ENCODE measurements at regions not wholly inside any gene's neighbourhood (a gene's known extent, or its start where the extent isn't known, plus 50 kb on each side); places are given as distances from the start of the nearest gene placed in this dataset.

GRCh38 chr2:107418708-107419107 is 408.0 kb upstream of the RGPD4 start:
- TF ChIP-seq POLR2AphosphoS5 (IDR thresholded peaks at IDR 0.05; ENCODE audit: low read depth, low read length) (no peak), FOXP2 (optimal IDR thresholded peaks at IDR 0.05; ENCODE audit: borderline replicate concordance, extremely low read depth, extremely low read length, insufficient read depth) (no peak), TAF1 (IDR thresholded peaks at IDR 0.05; ENCODE audit: borderline replicate concordance, insufficient read depth, low read length) (no peak), SIN3A (IDR thresholded peaks at IDR 0.05; ENCODE audit: borderline replicate concordance, insufficient read depth, low read length) (no peak)
- TF ChIP-seq, protein P1, sequence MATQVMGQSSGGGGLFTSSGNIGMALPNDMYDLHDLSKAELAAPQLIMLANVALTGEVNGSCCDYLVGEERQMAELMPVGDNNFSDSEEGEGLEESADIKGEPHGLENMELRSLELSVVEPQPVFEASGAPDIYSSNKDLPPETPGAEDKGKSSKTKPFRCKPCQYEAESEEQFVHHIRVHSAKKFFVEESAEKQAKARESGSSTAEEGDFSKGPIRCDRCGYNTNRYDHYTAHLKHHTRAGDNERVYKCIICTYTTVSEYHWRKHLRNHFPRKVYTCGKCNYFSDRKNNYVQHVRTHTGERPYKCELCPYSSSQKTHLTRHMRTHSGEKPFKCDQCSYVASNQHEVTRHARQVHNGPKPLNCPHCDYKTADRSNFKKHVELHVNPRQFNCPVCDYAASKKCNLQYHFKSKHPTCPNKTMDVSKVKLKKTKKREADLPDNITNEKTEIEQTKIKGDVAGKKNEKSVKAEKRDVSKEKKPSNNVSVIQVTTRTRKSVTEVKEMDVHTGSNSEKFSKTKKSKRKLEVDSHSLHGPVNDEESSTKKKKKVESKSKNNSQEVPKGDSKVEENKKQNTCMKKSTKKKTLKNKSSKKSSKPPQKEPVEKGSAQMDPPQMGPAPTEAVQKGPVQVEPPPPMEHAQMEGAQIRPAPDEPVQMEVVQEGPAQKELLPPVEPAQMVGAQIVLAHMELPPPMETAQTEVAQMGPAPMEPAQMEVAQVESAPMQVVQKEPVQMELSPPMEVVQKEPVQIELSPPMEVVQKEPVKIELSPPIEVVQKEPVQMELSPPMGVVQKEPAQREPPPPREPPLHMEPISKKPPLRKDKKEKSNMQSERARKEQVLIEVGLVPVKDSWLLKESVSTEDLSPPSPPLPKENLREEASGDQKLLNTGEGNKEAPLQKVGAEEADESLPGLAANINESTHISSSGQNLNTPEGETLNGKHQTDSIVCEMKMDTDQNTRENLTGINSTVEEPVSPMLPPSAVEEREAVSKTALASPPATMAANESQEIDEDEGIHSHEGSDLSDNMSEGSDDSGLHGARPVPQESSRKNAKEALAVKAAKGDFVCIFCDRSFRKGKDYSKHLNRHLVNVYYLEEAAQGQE (IDR thresholded peaks at IDR 0.05; ENCODE audit: insufficient read depth in 1 of 2, low read depth in 2 of 2, low read length in 2 of 2): no peak

- TF ChIP-seq TAF1 (IDR thresholded peaks at IDR 0.05; ENCODE audit: borderline replicate concordance, insufficient read depth, low read length) (no peak), SIN3A (IDR thresholded peaks at IDR 0.05; ENCODE audit: borderline replicate concordance, insufficient read depth, low read length) (no peak), FOXP2 (optimal IDR thresholded peaks at IDR 0.05; ENCODE audit: borderline replicate concordance, extremely low read depth, extremely low read length, insufficient read depth) (no peak), POLR2AphosphoS5 (IDR thresholded peaks at IDR 0.05; ENCODE audit: low read depth, low read length) (no peak)
- TF ChIP-seq, protein P1 (IDR thresholded peaks at IDR 0.05; ENCODE audit: insufficient read depth in 1 of 2, low read depth in 2 of 2, low read length in 2 of 2): no peak
Measured at GRCh38 chr2:107419191-107419590, 407.5 kb upstream of the RGPD4 start.

GRCh38 chr2:107428781-107429180 is 397.9 kb upstream of the RGPD4 start:
- TF ChIP-seq, protein P1 (IDR thresholded peaks at IDR 0.05; ENCODE audit: insufficient read depth in 1 of 2, low read depth in 2 of 2, low read length in 2 of 2): no peak
- no peak for TF ChIP-seq FOXP2 (optimal IDR thresholded peaks at IDR 0.05; ENCODE audit: borderline replicate concordance, extremely low read depth, extremely low read length, insufficient read depth)
- TF ChIP-seq TAF1 (IDR thresholded peaks at IDR 0.05; ENCODE audit: borderline replicate concordance, insufficient read depth, low read length): no peak
- no peak for TF ChIP-seq POLR2AphosphoS5 (IDR thresholded peaks at IDR 0.05; ENCODE audit: low read depth, low read length)
- no peak for TF ChIP-seq SIN3A (IDR thresholded peaks at IDR 0.05; ENCODE audit: borderline replicate concordance, insufficient read depth, low read length)

DNA sequence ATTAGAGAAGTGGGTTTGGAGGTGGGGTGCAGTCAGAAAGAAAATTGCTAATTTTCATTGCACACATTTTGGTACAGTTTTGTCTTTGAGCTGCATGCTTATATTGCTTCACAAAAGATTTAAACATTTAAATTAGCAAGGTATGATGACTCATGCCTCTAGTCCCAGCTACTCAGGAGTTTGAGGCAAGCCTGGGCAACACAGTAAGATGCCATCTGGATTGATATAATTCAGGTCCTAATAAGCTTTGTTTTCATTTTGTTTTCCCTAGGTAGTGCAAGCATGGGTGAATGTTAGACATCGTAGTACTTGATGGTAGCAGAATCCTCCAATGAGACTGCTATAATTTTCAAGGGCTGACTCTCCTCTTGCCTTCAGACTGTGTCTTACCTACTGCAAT is 396.7 kb upstream of the RGPD4 start:
- TF ChIP-seq FOXP2 (optimal IDR thresholded peaks at IDR 0.05; ENCODE audit: borderline replicate concordance, extremely low read depth, extremely low read length, insufficient read depth) (no peak), TAF1 (IDR thresholded peaks at IDR 0.05; ENCODE audit: borderline replicate concordance, insufficient read depth, low read length) (no peak), SIN3A (IDR thresholded peaks at IDR 0.05; ENCODE audit: borderline replicate concordance, insufficient read depth, low read length) (no peak), POLR2AphosphoS5 (IDR thresholded peaks at IDR 0.05; ENCODE audit: low read depth, low read length) (no peak)
- TF ChIP-seq, protein P1 (IDR thresholded peaks at IDR 0.05; ENCODE audit: insufficient read depth in 1 of 2, low read depth in 2 of 2, low read length in 2 of 2): no peak
